ENCODE measurements at regions not wholly inside any gene's neighbourhood (a gene's known extent, or its start where the extent isn't known, plus 50 kb on each side); places are given as distances from the start of the nearest gene placed in this dataset.

DNA sequence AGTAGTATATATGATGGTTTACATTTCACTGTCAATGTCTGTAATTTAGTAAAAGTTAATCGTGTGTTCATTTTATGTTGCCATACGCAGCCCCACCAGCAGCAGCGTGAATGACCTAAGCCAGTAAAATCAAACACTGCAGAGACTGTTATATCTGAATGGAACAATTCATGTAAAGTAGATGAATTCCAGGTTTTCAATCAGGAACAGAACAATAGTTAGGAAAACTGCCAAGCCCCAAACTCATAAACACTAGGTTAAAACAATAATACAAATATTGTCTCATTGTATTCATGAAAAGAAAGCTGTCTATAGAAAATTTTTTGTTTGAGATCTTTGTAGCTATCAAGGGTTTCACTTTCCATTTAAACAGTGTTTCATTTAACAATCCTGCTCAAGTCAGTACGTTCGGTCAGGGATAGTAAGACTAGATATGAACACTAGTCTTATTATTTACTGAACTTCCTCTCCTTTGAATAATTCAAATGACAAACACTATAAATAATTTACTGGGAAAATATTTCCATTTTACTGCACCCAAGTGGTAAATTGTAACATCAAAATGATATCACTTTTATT, 256.8 kb upstream of the FLRT2 start:
- TF ChIP-seq, protein P1, sequence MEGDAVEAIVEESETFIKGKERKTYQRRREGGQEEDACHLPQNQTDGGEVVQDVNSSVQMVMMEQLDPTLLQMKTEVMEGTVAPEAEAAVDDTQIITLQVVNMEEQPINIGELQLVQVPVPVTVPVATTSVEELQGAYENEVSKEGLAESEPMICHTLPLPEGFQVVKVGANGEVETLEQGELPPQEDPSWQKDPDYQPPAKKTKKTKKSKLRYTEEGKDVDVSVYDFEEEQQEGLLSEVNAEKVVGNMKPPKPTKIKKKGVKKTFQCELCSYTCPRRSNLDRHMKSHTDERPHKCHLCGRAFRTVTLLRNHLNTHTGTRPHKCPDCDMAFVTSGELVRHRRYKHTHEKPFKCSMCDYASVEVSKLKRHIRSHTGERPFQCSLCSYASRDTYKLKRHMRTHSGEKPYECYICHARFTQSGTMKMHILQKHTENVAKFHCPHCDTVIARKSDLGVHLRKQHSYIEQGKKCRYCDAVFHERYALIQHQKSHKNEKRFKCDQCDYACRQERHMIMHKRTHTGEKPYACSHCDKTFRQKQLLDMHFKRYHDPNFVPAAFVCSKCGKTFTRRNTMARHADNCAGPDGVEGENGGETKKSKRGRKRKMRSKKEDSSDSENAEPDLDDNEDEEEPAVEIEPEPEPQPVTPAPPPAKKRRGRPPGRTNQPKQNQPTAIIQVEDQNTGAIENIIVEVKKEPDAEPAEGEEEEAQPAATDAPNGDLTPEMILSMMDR (IDR thresholded peaks at IDR 0.05) = no peak
- no peak for TF ChIP-seq POLR2AphosphoS5 (IDR thresholded peaks at IDR 0.05; ENCODE audit: low read depth, low read length)
- TF ChIP-seq TCF7L2 (IDR thresholded peaks at IDR 0.05; ENCODE audit: low read depth, low read length) = no peak
- no peak for TF ChIP-seq SIN3A (IDR thresholded peaks at IDR 0.05; ENCODE audit: borderline replicate concordance, insufficient read depth, low read depth, low read length)
